ENCODE measurements at regions not wholly inside any gene's neighbourhood (a gene's known extent, or its start where the extent isn't known, plus 50 kb on each side); places are given as distances from the start of the nearest gene placed in this dataset.

GRCh38 chr13:81988567-81988966, 1647.6 kb upstream of the SPRY2 start:
- ATAC-seq = no peak
- peaks cover 13% of the 10 kb centered on the region for H3K9me3 ChIP-seq
- H3K36me3 ChIP-seq (ENCODE audit: low read depth) = no peaks in the 10 kb centered on the region
- no peak for DNase-seq
- no peak overlapping the region for H3K4me3 ChIP-seq
- no peaks in the 10 kb centered on the region for H3K4me1 ChIP-seq (ENCODE audit: low read depth)
- intact Hi-C loops (cut with DNase I, micrococcal nuclease) = no loop called here
- no peak for TF ChIP-seq CTCF (IDR thresholded peaks at IDR 0.05)

- ATAC-seq (no peak), DNase-seq (no peak)
- H3K4me1 ChIP-seq (ENCODE audit: low read depth) = no peaks in the 10 kb centered on the region
- H3K4me3 ChIP-seq = no peak overlapping the region
- H3K9me3 ChIP-seq = peaks cover 15% of the 10 kb centered on the region
- TF ChIP-seq CTCF (IDR thresholded peaks at IDR 0.05) = no peak
- intact Hi-C loops (cut with DNase I, micrococcal nuclease) = no loop called here
- no peaks in the 10 kb centered on the region for H3K36me3 ChIP-seq (ENCODE audit: low read depth)
Measured at GRCh38 chr13:81987677-81988357, 1646.9 kb upstream of the SPRY2 start.

- DNase-seq = no peak
- Histone ChIP-seq H3K36me3 (ENCODE audit: low read depth) (no peaks in the 10 kb centered on the region), H3K4me3 (no peak overlapping the region), H3K9me3 (peaks cover 16% of the 10 kb centered on the region), H3K4me1 (ENCODE audit: low read depth) (no peaks in the 10 kb centered on the region)
- TF ChIP-seq CTCF (IDR thresholded peaks at IDR 0.05) = no peak
- ATAC-seq = no peak
- intact Hi-C loops (cut with DNase I, micrococcal nuclease) = no loop called here
Measured at GRCh38 chr13:81987159-81987558, 1646.2 kb upstream of the SPRY2 start.

DNA sequence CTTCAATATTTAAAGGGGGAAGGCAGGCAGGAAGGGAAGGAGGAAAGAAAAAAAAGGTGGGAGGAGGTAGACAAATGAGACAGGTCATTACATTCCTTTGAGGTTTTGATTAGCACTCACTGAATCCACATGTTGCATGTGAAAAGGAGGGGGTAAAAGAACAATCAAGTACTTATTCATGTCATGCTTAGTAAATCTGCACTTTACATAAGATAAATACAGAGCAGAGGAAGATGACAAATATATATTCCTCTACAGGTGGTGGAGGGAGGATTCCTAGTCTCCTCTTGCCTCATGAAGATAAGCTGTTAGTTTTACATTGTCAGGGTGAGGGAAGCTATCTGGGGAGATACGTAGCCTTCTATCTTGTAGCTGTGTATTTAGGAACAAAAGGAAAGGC, 1645.4 kb upstream of the SPRY2 start:
- no peaks in the 10 kb centered on the region for H3K4me1 ChIP-seq (ENCODE audit: low read depth)
- ATAC-seq (no peak), DNase-seq (no peak)
- no peak overlapping the region for H3K4me3 ChIP-seq
- H3K36me3 ChIP-seq (ENCODE audit: low read depth) = no peaks in the 10 kb centered on the region
- H3K9me3 ChIP-seq = peaks cover 18% of the 10 kb centered on the region
- intact Hi-C loops (cut with DNase I, micrococcal nuclease) = no loop called here
- no peak for TF ChIP-seq CTCF (IDR thresholded peaks at IDR 0.05)

DNA sequence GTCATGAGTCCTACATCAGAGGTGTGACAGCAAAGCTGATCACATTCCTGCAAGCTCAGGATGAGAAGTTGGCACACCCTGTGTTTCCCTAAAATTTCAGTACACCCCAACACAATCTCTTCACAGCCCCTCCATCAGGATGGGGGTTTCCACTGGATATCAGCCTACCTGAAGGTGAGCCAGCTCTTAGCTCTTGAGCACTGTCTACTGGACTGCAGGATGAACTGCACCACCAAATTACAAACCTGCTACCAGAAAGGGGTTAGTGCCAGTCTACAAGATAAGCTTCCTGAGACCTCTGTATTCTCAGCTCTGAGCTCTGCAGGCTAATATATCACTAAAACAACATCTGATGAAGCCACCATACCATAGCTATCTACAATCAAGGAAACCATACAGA, 1616.2 kb upstream of the SPRY2 start:
- DNase-seq = no peak
- ATAC-seq = no peak
- H3K9me3 ChIP-seq = peaks cover 36% of the 10 kb centered on the region
- no peak for TF ChIP-seq CTCF (IDR thresholded peaks at IDR 0.05)
- intact Hi-C loops (cut with DNase I, micrococcal nuclease) = no loop called here
- no peaks in the 10 kb centered on the region for H3K4me1 ChIP-seq (ENCODE audit: low read depth)
- no peak overlapping the region for H3K4me3 ChIP-seq
- H3K36me3 ChIP-seq (ENCODE audit: low read depth) = no peaks in the 10 kb centered on the region

GRCh38 chr13:81929988-81930387, 1589.1 kb upstream of the SPRY2 start:
- ATAC-seq = no peak
- Histone ChIP-seq H3K9me3 (peaks cover 6% of the 10 kb centered on the region), H3K4me3 (no peak overlapping the region), H3K36me3 (ENCODE audit: low read depth) (no peaks in the 10 kb centered on the region), H3K4me1 (ENCODE audit: low read depth) (no peaks in the 10 kb centered on the region)
- DNase-seq = no peak
- no peak for TF ChIP-seq CTCF (IDR thresholded peaks at IDR 0.05)
- intact Hi-C loops (cut with DNase I, micrococcal nuclease) = no loop called here

All from mucosa of descending colon (tissue), 3 donors.